Heart left ventricle (tissue), 16 donors: ENCODE measurements at regions not wholly inside any gene's neighbourhood (a gene's known extent, or its start where the extent isn't known, plus 50 kb on each side); places are given as distances from the start of the nearest gene placed in this dataset.
A peak's percentile ranks its signal among the peaks of the same experiment; 100 is the strongest.

ENCODE experiments used
- ATAC-seq, 4 donors: fragments of 200-7000 bp; cut with Tn5 transposase; one replicate each; pipeline ENCODE4 v1.9.1; 2020 to 2022; ENCODE audit warnings: moderate library complexity in 4 of 4, mild to moderate bottlenecking in 3 of 4, moderate number of reproducible peaks in 1 of 4
- DNase-seq, 5 donors: peaks; one replicate each; pipeline ENCODE4 v3.0.0-alpha.2; 2020
- H3K27ac ChIP-seq, 12 donors: fragments of 200-600 bp; sonication (generic) in 4 of 12; one replicate each; pipeline versions ENCODE4 v1.5.0 to v1.8.0; 2016 to 2022; ENCODE audit warnings: mild to moderate bottlenecking in 2 of 12
- H3K27me3 ChIP-seq, 9 donors: fragments of 200-600 bp; sonication (generic) in 2 of 9; one replicate each; pipeline versions ENCODE4 v1.5.1 to v1.8.0; 2016 to 2022; ENCODE audit warnings: mild to moderate bottlenecking in 3 of 9
- H3K36me3 ChIP-seq, 9 donors: fragments of 200-600 bp; sonication (generic) in 2 of 9; one replicate each; pipeline versions ENCODE4 v1.5.0 to v1.8.0; 2018 to 2022; ENCODE audit warnings: mild to moderate bottlenecking in 2 of 9
- H3K4me1 ChIP-seq, 12 donors: fragments of 200-600 bp; sonication (generic) in 4 of 12; one replicate each; pipeline versions ENCODE4 v1.5.0 to v1.8.0; 2016 to 2022; ENCODE audit warnings: mild to moderate bottlenecking in 3 of 12
- H3K4me3 ChIP-seq, 12 donors: fragments of 200-600 bp; sonication (generic) in 4 of 12; one replicate each; pipeline versions ENCODE4 v1.5.0 to v1.8.0; 2017 to 2022; ENCODE audit warnings: mild to moderate bottlenecking in 9 of 12, moderate library complexity in 4 of 12
- H3K9me3 ChIP-seq, 12 donors: fragments of 200-600 bp; sonication (generic) in 4 of 12; one replicate each; pipeline versions ENCODE4 v1.5.0 to v1.8.0; 2016 to 2022; ENCODE audit warnings: mild to moderate bottlenecking in 1 of 12
- POLR2A ChIP-seq, 2 donors: fragments of 450-650 bp; IDR thresholded peaks; one replicate each; pipeline ENCODE4 v1.6.1; 2017; ENCODE audit warnings: antibody characterized with exemption in 2 of 2, mild to moderate bottlenecking in 2 of 2, moderate library complexity in 2 of 2
- WGBS, 4 donors: extraction: QIAGEN DNeasy Blood & Tissue Kit in 2 of 4; methylation state at CpG; one replicate each; pipeline versions ENCODE4 v1.1.5 to v1.1.7; 2013 to 2018; 5-methylcytosine and 5-hydroxymethylcytosine counted together
- intact Hi-C, 10 donors: fragments of 100-400 bp; cut with DNase I; formaldehyde crosslinking; loops; one replicate each; pipeline versions ENCODE4 v1.11.1 to v1.14.2; 2022
- TF ChIP-seq, protein P1 (sequence below), 12 donors: fragments of 200-600 bp; sonication (generic) in 4 of 12; IDR thresholded peaks; one replicate each; pipeline versions ENCODE4 v1.5.0 to v1.8.0; 2018 to 2022; ENCODE audit warnings: antibody characterized with exemption in 12 of 12, mild to moderate bottlenecking in 5 of 12
- donor health status: ischemic (EF 13 %, LVEDD 7.1; RV severe dilation, severe dysfunction).
- donor health status: healthy with polysubstance abuse.
- donor health status: DM: no; HTN: yes; CAD: no.
- donor health status: DM: no; HTN: no; CAD: no.
- donor health status: ischemic (EF 25% LVEDD 6.9; RV normal size, moderate dysfunction).
- donor health status: ischemic (EF 25% LVEDD 5.7; RV mildly dilated, moderate dysfunction).
- donor health status: healthy.
- donor health status: DM: yes; HTN: yes; CAD: no.
- donor health status: ischemic (EF 35%, LVEDD 5.7; RV mildly dilated, moderate dysfunction).
- donor health status: nonischemic (EF 11% LVEDD 7.7; RV severe dilation, severe dysfunction).
- donor health status: DM: yes; HTN: yes; CAD: no.
- donor health status: PGD.
- donor health status: ischemic (EF 29% LVEDD 5.4; RV normal size, mild dysfunction).
- donor health status: nonischemic (EF 23%, LVEDD 6.1; RV moderate dilation, normal function).

DNA sequence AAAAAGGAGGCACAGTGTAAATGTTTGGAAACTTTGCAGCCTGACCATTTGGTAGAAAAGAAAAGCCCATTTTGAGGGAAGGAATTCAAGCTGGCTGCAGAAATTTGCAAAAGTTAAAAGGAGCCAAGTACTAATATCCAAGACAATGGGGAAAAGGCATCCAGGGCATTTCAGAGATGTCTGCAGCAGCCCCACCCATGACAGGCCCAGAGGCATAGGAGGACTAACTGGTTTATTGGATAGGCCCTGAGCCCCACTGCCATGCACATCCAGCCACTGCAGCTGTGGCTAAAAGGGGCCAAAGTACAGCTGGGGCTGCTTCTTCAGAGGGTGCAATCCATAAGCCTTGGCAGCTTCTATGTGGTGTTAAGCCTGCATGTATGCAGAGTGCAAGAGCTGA is 104.9 kb downstream of the HS3ST1 start:
- peaks cover 0 to 18% (median 0%) of the 10 kb centered on the region in 12 donors for H3K9me3 ChIP-seq
- no peaks in the 10 kb centered on the region for H3K4me1 ChIP-seq
- intact Hi-C loops = no loop called here
- no peak overlapping the region for H3K27ac ChIP-seq
- H3K27me3 ChIP-seq = peaks cover 0 to 2% (median 0%) of the 10 kb centered on the region in 9 donors
- no peak for TF ChIP-seq POLR2A (IDR thresholded peaks at IDR 0.05)
- TF ChIP-seq, protein P1, sequence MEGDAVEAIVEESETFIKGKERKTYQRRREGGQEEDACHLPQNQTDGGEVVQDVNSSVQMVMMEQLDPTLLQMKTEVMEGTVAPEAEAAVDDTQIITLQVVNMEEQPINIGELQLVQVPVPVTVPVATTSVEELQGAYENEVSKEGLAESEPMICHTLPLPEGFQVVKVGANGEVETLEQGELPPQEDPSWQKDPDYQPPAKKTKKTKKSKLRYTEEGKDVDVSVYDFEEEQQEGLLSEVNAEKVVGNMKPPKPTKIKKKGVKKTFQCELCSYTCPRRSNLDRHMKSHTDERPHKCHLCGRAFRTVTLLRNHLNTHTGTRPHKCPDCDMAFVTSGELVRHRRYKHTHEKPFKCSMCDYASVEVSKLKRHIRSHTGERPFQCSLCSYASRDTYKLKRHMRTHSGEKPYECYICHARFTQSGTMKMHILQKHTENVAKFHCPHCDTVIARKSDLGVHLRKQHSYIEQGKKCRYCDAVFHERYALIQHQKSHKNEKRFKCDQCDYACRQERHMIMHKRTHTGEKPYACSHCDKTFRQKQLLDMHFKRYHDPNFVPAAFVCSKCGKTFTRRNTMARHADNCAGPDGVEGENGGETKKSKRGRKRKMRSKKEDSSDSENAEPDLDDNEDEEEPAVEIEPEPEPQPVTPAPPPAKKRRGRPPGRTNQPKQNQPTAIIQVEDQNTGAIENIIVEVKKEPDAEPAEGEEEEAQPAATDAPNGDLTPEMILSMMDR (IDR thresholded peaks at IDR 0.05) = no peak
- DNase-seq (no peak), ATAC-seq (no peak)
- H3K36me3 ChIP-seq = no peaks in the 10 kb centered on the region
- no peak overlapping the region for H3K4me3 ChIP-seq

DNA sequence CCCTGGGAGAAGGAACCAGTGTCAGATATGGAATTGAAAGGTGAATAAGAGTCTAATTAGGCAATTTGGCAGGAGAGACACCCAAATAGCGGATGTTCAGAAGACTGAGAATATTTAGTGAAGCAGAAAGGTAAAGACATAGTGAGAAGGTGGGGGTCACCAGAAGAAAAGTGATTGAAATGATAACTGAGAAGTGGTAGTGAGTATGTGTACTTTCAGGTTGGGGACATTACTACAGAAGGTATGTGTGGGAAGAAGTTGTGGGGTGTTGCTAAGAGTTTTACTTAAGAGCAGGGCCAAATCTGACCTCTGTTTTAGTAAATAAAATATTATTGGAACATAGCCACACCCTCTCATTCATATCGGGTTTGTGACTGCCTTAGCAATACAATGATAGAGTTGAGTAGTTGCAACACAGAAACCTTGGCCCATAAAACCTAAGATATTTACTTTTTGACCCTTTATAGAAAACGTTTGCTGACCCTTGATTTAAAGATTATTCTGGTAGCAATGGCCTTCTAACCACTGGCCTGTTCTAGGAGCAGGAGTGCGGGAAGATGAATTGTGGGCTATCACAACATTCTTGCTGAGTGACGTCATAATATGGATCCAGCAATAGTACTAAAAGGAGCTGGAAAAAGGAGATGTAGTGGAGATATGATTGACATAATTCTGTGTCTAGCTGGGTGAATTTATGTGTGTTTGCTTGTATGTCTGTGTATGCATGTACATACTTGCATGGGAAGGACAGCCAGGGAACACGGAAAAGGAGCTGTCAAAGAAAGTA is 115.3 kb downstream of the HS3ST1 start:
- no peak overlapping the region for H3K4me3 ChIP-seq
- H3K9me3 ChIP-seq = peaks cover 0 to 4% (median 0%) of the 10 kb centered on the region in 12 donors
- DNase-seq (no peak), ATAC-seq (no peak)
- no peak overlapping the region for H3K27ac ChIP-seq
- H3K36me3 ChIP-seq = no peaks in the 10 kb centered on the region
- TF ChIP-seq, protein P1 (IDR thresholded peaks at IDR 0.05) = no peak
- intact Hi-C loops = no loop called here
- WGBS, 4 donors = 74 to 79% (median 77%) methylated on average over 6 of the region's 6 CpGs
- H3K4me1 ChIP-seq = peaks cover 0 to 9% (median 0%) of the 10 kb centered on the region in 12 donors
- no peaks in the 10 kb centered on the region for H3K27me3 ChIP-seq

DNA sequence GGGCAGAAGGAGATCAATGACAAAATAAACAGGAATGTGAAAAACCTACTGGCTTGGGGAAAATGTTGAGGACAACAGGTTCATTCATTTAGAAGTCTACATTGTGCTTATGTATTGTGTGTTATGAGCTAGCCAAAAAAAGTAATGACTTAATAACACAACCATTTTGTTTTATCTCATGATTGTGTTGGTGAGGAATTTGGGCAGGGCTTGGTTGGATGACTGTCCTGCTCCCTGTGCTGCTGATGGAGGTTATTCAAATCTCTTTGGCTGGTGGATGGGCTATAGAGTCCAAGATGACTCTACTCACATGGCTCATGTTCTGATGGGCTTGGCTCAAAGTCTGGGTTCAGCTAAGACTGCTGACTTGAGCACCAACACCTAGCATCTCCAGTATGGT is 116.3 kb downstream of the HS3ST1 start:
- no peak overlapping the region for H3K27ac ChIP-seq
- H3K36me3 ChIP-seq = no peaks in the 10 kb centered on the region
- H3K9me3 ChIP-seq = peaks cover 0 to 4% (median 0%) of the 10 kb centered on the region in 12 donors
- H3K4me1 ChIP-seq = peaks cover 0 to 9% (median 0%) of the 10 kb centered on the region in 12 donors
- no peak for TF ChIP-seq POLR2A (IDR thresholded peaks at IDR 0.05)
- TF ChIP-seq, protein P1 (IDR thresholded peaks at IDR 0.05) = no peak
- H3K4me3 ChIP-seq = no peak overlapping the region
- DNase-seq (peak in 4 of 5 donors; percentile 18 to 44 (median 32)), ATAC-seq (peak; percentile 85 to 97 (median 92))
- intact Hi-C loops = no loop called here
- no peaks in the 10 kb centered on the region for H3K27me3 ChIP-seq

DNA sequence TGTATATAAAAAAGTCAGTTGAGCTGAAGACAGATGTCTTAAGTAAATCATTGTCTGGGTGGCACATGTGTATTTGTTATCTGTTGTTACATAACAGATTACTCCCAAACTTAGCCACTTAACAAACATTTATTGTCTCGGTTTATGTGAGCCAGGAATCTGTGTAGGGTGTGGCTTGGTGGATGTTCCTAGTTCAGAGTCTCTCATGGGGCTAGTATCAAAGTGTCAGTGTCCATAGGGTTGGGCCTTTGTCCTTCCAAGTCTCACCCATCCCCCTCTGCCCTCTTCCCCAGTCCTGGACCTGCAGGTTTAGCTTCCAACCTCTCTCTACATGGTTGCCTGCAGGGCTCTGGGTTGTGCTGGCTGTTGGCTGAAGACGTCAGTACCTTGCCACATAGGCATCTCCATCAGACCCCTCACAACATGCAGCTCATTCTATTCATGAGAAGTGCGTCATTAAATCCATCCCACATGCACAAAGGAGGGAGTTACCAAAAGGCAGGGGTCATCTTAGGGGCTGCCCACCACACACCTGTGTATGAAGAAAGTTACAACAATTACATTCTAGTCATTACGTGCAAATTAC is 127.5 kb downstream of the HS3ST1 start:
- TF ChIP-seq, protein P1 (IDR thresholded peaks at IDR 0.05) = no peak
- no peak for TF ChIP-seq POLR2A (IDR thresholded peaks at IDR 0.05)
- Histone ChIP-seq H3K4me3 (no peak overlapping the region), H3K27me3 (no peaks in the 10 kb centered on the region), H3K4me1 (no peaks in the 10 kb centered on the region), H3K27ac (no peak overlapping the region), H3K36me3 (no peaks in the 10 kb centered on the region), H3K9me3 (no peaks in the 10 kb centered on the region)
- WGBS, 4 donors = 69 to 77% (median 72%) methylated on average over 4 of the region's 4 CpGs
- DNase-seq (no peak), ATAC-seq (no peak)
- intact Hi-C loops = no loop called here
